Cardiac muscle cell (in vitro differentiated cells and primary cell): ENCODE measurements at regions not wholly inside any gene's neighbourhood (a gene's known extent, or its start where the extent isn't known, plus 50 kb on each side); places are given as distances from the start of the nearest gene placed in this dataset.

Experiments
- DNase-seq, 2 donors: peaks; one replicate each; pipeline versions ENCODE4 v3.0.0 to v3.0.0-alpha.2; 2010 to 2017; ENCODE audit warnings: low read depth in 1 of 2, low spot score in 1 of 2
- H3K27ac ChIP-seq: fragments of 200-600 bp; sonication (generic); 2 replicates; pipeline ENCODE4 v1.5.1; 2016
- H3K27me3 ChIP-seq: fragments of 200-600 bp; sonication (generic); 2 replicates; pipeline ENCODE4 v1.6.0; 2016; ENCODE audit warnings: control low read depth
- H3K36me3 ChIP-seq: fragments of 200-600 bp; sonication (generic); 2 replicates; pipeline ENCODE4 v1.5.1; 2016; ENCODE audit warnings: control low read depth
- H3K4me1 ChIP-seq: fragments of 200-600 bp; sonication (generic); 2 replicates; pipeline ENCODE4 v1.8.1; 2017; ENCODE audit warnings: low read depth, mild to moderate bottlenecking, mixed run types
- H3K4me3 ChIP-seq: fragments of 200-600 bp; sonication (generic); 2 replicates; pipeline ENCODE4 v1.5.1; 2016; ENCODE audit warnings: mild to moderate bottlenecking
- H3K9me3 ChIP-seq: fragments of 200-600 bp; sonication (generic); 2 replicates; pipeline ENCODE4 v1.5.1; 2017; ENCODE audit warnings: low read depth, mild to moderate bottlenecking, control low read depth
- TF ChIP-seq, protein P1 (sequence below): IDR thresholded peaks from 2 replicates; pipeline ENCODE4 v1.5.1; 2012; ENCODE audit warnings: low read depth, mild to moderate bottlenecking, low read length

DNA sequence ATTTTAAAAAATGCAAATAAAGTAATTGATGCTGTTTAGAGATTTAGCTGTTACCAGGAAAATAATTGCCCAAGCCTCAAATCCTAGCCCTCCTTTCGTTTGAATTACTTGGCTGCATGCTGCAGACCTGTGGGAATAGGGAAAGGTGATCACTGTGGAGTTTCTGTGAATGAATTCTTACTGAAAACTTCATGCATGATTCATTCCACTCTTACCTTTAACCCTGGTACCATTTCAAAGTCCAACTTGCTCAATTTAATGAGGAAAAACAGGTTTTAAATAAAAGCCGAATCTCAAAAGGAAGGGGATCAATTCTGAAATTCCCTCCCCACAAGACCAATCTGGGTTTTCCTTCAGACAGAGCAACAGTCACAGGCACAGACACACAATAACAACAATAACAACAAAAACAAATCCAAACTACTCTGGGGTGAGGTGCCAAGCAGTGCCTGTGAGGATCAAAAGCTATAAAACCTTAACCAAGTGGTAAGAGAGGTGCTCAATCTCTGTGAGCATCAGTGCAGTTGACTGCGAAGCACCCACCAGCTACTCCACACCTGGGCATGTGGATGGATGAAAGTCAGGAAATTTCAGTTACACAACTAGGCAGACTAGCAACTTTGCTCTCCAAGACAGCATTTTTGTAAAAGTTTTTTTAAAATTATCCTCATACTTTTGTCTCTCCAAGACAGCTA is 200.8 kb downstream of the CNTN3 start:
- no peak overlapping the region for H3K4me3 ChIP-seq
- no peak for DNase-seq
- no peaks in the 10 kb centered on the region for H3K27me3 ChIP-seq
- no peaks in the 10 kb centered on the region for H3K9me3 ChIP-seq
- no peak overlapping the region for H3K27ac ChIP-seq
- TF ChIP-seq, protein P1, sequence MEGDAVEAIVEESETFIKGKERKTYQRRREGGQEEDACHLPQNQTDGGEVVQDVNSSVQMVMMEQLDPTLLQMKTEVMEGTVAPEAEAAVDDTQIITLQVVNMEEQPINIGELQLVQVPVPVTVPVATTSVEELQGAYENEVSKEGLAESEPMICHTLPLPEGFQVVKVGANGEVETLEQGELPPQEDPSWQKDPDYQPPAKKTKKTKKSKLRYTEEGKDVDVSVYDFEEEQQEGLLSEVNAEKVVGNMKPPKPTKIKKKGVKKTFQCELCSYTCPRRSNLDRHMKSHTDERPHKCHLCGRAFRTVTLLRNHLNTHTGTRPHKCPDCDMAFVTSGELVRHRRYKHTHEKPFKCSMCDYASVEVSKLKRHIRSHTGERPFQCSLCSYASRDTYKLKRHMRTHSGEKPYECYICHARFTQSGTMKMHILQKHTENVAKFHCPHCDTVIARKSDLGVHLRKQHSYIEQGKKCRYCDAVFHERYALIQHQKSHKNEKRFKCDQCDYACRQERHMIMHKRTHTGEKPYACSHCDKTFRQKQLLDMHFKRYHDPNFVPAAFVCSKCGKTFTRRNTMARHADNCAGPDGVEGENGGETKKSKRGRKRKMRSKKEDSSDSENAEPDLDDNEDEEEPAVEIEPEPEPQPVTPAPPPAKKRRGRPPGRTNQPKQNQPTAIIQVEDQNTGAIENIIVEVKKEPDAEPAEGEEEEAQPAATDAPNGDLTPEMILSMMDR: no peak
- no peaks in the 10 kb centered on the region for H3K4me1 ChIP-seq
- H3K36me3 ChIP-seq: no peaks in the 10 kb centered on the region

DNA sequence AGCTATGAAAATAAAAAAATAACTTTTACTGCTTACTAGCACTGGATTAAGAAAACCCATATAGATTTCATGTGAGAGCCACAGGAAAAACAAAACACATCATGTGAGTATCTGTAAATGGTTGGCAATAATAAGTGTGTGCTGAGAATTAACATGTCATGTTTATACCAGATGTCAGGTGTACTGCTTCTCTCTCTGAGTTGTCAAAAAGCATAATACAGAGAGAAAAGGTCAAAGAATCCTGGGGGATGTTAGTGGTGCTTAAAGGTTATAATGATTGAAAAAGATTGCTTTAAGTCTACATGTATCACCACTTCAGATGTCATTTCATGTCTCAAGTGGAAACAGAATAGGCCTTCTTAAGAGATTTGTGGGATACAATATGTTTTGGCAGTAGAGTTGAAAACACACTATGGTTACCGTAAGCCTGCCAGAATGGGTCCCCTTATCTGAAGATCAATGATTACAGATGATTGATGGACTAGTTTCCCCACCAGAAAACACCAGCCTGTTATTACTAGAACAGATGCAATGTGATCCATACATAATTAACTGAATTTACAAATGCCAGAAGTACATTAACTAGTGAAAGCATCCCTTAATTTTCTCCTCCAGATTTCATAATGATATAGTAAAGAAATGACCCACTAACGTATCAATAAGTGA is 204.1 kb downstream of the CNTN3 start:
- H3K27me3 ChIP-seq: no peaks in the 10 kb centered on the region
- H3K4me3 ChIP-seq: no peak overlapping the region
- TF ChIP-seq, protein P1: no peak

DNA sequence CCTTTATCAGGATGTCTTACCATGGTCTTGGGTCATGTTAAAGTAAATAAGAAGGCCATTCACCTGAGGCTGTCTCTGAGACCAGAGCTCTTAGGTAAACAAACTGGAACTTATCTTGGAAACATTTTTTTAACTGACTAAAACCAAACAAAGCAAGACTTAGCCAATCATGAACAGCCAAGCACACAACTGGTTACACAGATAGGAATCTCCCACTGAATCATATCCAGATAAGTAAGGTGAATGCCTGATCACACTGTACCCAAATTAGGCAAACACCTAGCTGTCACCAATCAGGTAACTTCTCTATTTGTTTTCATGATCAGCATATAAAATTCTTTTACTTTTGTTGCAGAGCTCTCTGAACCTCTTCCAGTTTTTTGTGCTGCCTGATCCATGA is 205.4 kb downstream of the CNTN3 start:
- H3K27me3 ChIP-seq: no peaks in the 10 kb centered on the region
- no peaks in the 10 kb centered on the region for H3K4me1 ChIP-seq
- no peak for DNase-seq
- no peak overlapping the region for H3K27ac ChIP-seq
- no peaks in the 10 kb centered on the region for H3K36me3 ChIP-seq
- H3K4me3 ChIP-seq: no peak overlapping the region
- TF ChIP-seq, protein P1: no peak
- no peaks in the 10 kb centered on the region for H3K9me3 ChIP-seq

More for the DNA sequence above, 204.1 kb downstream of the CNTN3 start:
- Histone ChIP-seq H3K9me3 (no peaks in the 10 kb centered on the region), H3K4me1 (no peaks in the 10 kb centered on the region), H3K27ac (no peak overlapping the region), H3K36me3 (no peaks in the 10 kb centered on the region)
- no peak for DNase-seq

DNA sequence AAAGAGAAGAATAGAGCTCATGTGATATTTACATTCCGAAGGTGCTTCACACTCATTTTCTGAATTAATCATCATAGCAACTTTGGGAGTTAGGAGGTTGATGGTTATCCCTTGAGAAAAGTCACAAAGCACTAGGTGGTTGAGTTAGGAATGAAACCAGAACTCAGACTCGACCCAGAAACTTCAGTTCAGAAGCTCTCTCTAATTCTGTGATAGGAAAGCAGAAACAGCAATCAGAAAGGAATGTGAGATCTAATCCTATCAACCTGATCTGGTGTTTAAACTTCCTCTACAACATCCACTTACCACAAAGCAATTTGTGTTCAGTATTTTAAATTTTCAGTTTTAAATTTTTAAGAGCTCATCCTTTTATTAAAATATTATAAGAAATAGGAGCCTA is 211.2 kb downstream of the CNTN3 start:
- H3K4me1 ChIP-seq: no peaks in the 10 kb centered on the region
- H3K4me3 ChIP-seq: no peak overlapping the region
- H3K9me3 ChIP-seq: no peaks in the 10 kb centered on the region
- no peaks in the 10 kb centered on the region for H3K27me3 ChIP-seq
- TF ChIP-seq, protein P1: no peak
- no peaks in the 10 kb centered on the region for H3K36me3 ChIP-seq
- no peak for DNase-seq
- no peak overlapping the region for H3K27ac ChIP-seq

DNA sequence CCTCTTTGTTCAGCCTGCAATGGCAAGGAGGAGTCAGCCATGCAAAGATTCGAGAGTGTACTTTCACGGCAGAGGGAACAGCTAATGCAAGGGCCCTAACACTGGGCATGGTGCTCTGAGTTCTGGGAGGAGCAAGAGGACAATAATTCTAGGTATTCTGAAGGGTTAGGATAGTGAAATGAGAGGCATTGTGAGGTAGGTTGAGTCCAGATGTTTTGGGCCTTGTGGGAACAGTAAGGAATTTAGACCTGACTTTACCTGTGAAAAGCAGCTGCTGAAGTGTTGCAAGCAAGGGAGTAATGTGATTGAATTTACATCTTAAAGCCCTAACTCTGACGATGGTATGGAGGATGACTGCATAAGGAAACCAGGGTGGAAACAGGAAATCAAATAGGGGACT is 211.6 kb downstream of the CNTN3 start:
- no peak for DNase-seq
- Histone ChIP-seq H3K27me3 (no peaks in the 10 kb centered on the region), H3K9me3 (no peaks in the 10 kb centered on the region), H3K36me3 (no peaks in the 10 kb centered on the region), H3K4me1 (no peaks in the 10 kb centered on the region), H3K27ac (no peak overlapping the region), H3K4me3 (no peak overlapping the region)
- TF ChIP-seq, protein P1: no peak
